Gastrocnemius medialis (tissue), 4 donors: ENCODE measurements at regions not wholly inside any gene's neighbourhood (a gene's known extent, or its start where the extent isn't known, plus 50 kb on each side); places are given as distances from the start of the nearest gene placed in this dataset.

ENCODE experiments used
- CTCF ChIP-seq, 5 experiments: fragments of 450-650 bp in 3 of 5; fragments of 200-600 bp in 2 of 5; sonication (generic) in 2 of 5; IDR thresholded peaks in 4 of 5; conservative IDR thresholded peaks in 1 of 5; 1 replicate in 4 of 5; 2 replicates in 1 of 5; pipeline ENCODE4 v1.5.1; 2016 to 2019; ENCODE audit warnings: antibody characterized with exemption in 5 of 5, mild to moderate bottlenecking in 3 of 5, moderate library complexity in 3 of 5
- POLR2A ChIP-seq, 2 donors: fragments of 450-650 bp; IDR thresholded peaks; one replicate each; pipeline ENCODE4 v1.6.1; 2017; ENCODE audit warnings: antibody characterized with exemption in 2 of 2, mild to moderate bottlenecking in 2 of 2, moderate library complexity in 2 of 2

DNA sequence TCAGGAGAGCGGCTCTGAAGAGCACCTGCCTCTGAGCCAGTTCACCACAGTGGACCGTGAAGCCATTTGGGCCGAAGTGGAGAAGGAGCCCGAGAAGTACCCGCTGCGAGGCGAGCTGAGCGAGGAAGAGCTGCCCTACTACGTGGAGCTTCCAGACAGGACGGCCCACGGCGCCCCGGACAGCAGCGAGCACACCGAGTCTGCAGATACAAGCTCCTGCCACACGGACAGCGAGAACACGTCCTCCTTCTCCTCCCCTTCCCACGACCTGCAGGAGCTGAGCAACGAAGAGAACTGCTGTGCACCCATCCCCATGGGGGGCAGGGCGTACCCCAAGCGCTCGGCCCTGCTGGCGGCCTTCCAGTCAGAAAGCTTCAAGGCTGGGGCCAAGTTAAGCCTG, 74.9 kb upstream of the MORC3 start:
- TF ChIP-seq CTCF (IDR thresholded peaks at IDR 0.05 in 4 of 5, conservative IDR thresholded peaks at IDR 0.05 in 1 of 5) (no peak), POLR2A (IDR thresholded peaks at IDR 0.05) (no peak)
